H9 (cell line): ENCODE measurements at regions not wholly inside any gene's neighbourhood (a gene's known extent, or its start where the extent isn't known, plus 50 kb on each side); places are given as distances from the start of the nearest gene placed in this dataset.

Experiments
- DNase-seq: peaks from one replicate; pipeline ENCODE4 v3.0.0-alpha.2; 2017
- H2AFZ ChIP-seq: one replicate; pipeline ENCODE4 v1.6.1; 2013; ENCODE audit warnings: mild to moderate bottlenecking, low read length, control low read depth, moderate library complexity
- H2AK5ac ChIP-seq: 2 replicates; pipeline ENCODE4 v1.6.1; 2013; ENCODE audit warnings: low read length, control low read depth, mixed read lengths; ENCODE audit not compliant: insufficient read length
- H2BK120ac ChIP-seq: one replicate; pipeline ENCODE4 v1.6.1; 2013; ENCODE audit warnings: low read depth, mild to moderate bottlenecking, low read length, control low read depth, inconsistent platforms; ENCODE audit not compliant: poor library complexity, severe bottlenecking
- H2BK12ac ChIP-seq: 2 replicates; pipeline ENCODE4 v1.6.1; 2013; ENCODE audit warnings: low read length, control low read depth, mixed read lengths, low read depth; ENCODE audit not compliant: insufficient read length
- H2BK15ac ChIP-seq: 2 replicates; pipeline ENCODE4 v1.6.1; 2013; ENCODE audit warnings: low read depth, low read length, control low read depth
- H2BK20ac ChIP-seq: one replicate; pipeline ENCODE4 v1.6.1; 2013; ENCODE audit warnings: low read depth, mild to moderate bottlenecking, low read length, control low read depth, inconsistent platforms; ENCODE audit not compliant: poor library complexity, severe bottlenecking
- H2BK5ac ChIP-seq: 2 replicates; pipeline ENCODE4 v1.6.1; 2013; ENCODE audit warnings: low read length, control low read depth, mixed read lengths; ENCODE audit not compliant: insufficient read length
- H3K14ac ChIP-seq: 2 replicates; pipeline ENCODE4 v1.6.1; 2013; ENCODE audit warnings: low read length, control low read depth; ENCODE audit not compliant: insufficient read depth
- H3K18ac ChIP-seq: 2 replicates; pipeline ENCODE4 v1.6.1; 2013; ENCODE audit warnings: low read depth, mild to moderate bottlenecking, mixed read lengths, low read length, control low read depth; ENCODE audit not compliant: insufficient read length
- H3K23ac ChIP-seq: 2 replicates; pipeline ENCODE4 v1.6.1; 2013; ENCODE audit warnings: low read length, control low read depth, mixed read lengths, low read depth; ENCODE audit not compliant: insufficient read length
- H3K23me2 ChIP-seq: 2 replicates; pipeline ENCODE4 v1.6.1; 2013; ENCODE audit warnings: low read depth, mild to moderate bottlenecking, mixed read lengths, low read length, control low read depth; ENCODE audit not compliant: insufficient read length, poor library complexity, severe bottlenecking
- H3K27ac ChIP-seq: 2 replicates; pipeline ENCODE4 v1.5.1; 2013; ENCODE audit warnings: low read length, control low read depth, mixed read lengths, low read depth; ENCODE audit not compliant: insufficient read length
- H3K27me3 ChIP-seq: 2 replicates; pipeline ENCODE4 v1.6.1; 2013; ENCODE audit warnings: low read length, control low read depth, inconsistent platforms; ENCODE audit not compliant: insufficient read depth
- H3K4ac ChIP-seq: 2 replicates; pipeline ENCODE4 v1.6.1; 2013; ENCODE audit warnings: low read depth, mild to moderate bottlenecking, control low read depth, inconsistent platforms, low read length, moderate library complexity
- H3K4me1 ChIP-seq: 2 replicates; pipeline ENCODE4 v1.6.1; 2013; ENCODE audit warnings: low read length, control low read depth, inconsistent platforms; ENCODE audit not compliant: insufficient read depth
- H3K4me2 ChIP-seq: 2 replicates; pipeline ENCODE4 v1.6.1; 2013; ENCODE audit warnings: low read length, control low read depth, mixed read lengths; ENCODE audit not compliant: insufficient read length, insufficient read depth
- H3K56ac ChIP-seq: 2 replicates; pipeline ENCODE4 v1.6.1; 2013; ENCODE audit warnings: low read depth, mild to moderate bottlenecking, mixed read lengths, low read length, control low read depth; ENCODE audit not compliant: insufficient read length
- H3K79me1 ChIP-seq: 2 replicates; pipeline ENCODE4 v1.6.1; 2013; ENCODE audit warnings: low read depth, mild to moderate bottlenecking, moderate library complexity, low read length, control low read depth, inconsistent platforms; ENCODE audit not compliant: insufficient read depth, poor library complexity, severe bottlenecking
- H3K79me2 ChIP-seq: 2 replicates; pipeline ENCODE4 v1.6.1; 2013; ENCODE audit warnings: low read length, control low read depth, inconsistent platforms; ENCODE audit not compliant: insufficient read depth
- H3K9ac ChIP-seq: 2 replicates; pipeline ENCODE4 v1.6.1; 2013; ENCODE audit warnings: low read length, control low read depth, mixed read lengths; ENCODE audit not compliant: insufficient read length; ENCODE audit errors: extremely low read depth
- H3K9me3 ChIP-seq: one replicate; pipeline ENCODE4 v1.6.1; 2013; ENCODE audit warnings: low read depth, low read length, inconsistent platforms; ENCODE audit not compliant: control insufficient read depth
- H3T11ph ChIP-seq: one replicate; pipeline ENCODE4 v1.6.1; 2013; ENCODE audit warnings: mild to moderate bottlenecking, low read length, control low read depth, inconsistent platforms
- H4K20me1 ChIP-seq: one replicate; pipeline ENCODE4 v1.6.1; 2013; ENCODE audit not compliant: control insufficient read depth, insufficient read length, insufficient read depth
- H4K5ac ChIP-seq: 2 replicates; pipeline ENCODE4 v1.6.1; 2013; ENCODE audit warnings: low read depth, mild to moderate bottlenecking, mixed read lengths, low read length, control low read depth; ENCODE audit not compliant: insufficient read length
- H4K8ac ChIP-seq: replicated peaks from 2 replicates; pipeline ENCODE4 v1.6.1; 2013; ENCODE audit warnings: low read length, control low read depth, mixed read lengths, low read depth; ENCODE audit not compliant: insufficient read length
- H4K91ac ChIP-seq: 2 replicates; pipeline ENCODE4 v1.6.1; 2013; ENCODE audit warnings: low read depth, mild to moderate bottlenecking, moderate library complexity, mixed read lengths, low read length, control low read depth; ENCODE audit not compliant: insufficient read length
- H3K27ac Mint-ChIP-seq, 3 experiments: 2 replicates in 2 of 3; 3 replicates in 1 of 3; pipeline ENCODE4 v1.8.0; 2020 to 2021; ENCODE audit warnings: mixed read lengths in 3 of 3, mild to moderate bottlenecking in 1 of 3, moderate library complexity in 1 of 3
- H3K27me3 Mint-ChIP-seq: 2 replicates; pipeline ENCODE4 v1.8.0; 2021; ENCODE audit warnings: low read depth, mild to moderate bottlenecking, moderate library complexity, mixed read lengths
- H3K36me3 Mint-ChIP-seq, 3 experiments: 2 replicates in 2 of 3; 3 replicates in 1 of 3; pipeline ENCODE4 v1.8.0; 2020 to 2021; ENCODE audit warnings: low read depth in 3 of 3, mixed read lengths in 3 of 3; ENCODE audit not compliant: insufficient read depth in 1 of 3
- H3K4me1 Mint-ChIP-seq, 2 experiments: 2 replicates each; pipeline ENCODE4 v1.8.0; 2020; ENCODE audit warnings: mixed read lengths in 2 of 2
- H3K4me3 Mint-ChIP-seq, 2 experiments: 2 replicates in 1 of 2; 3 replicates in 1 of 2; pipeline ENCODE4 v1.8.0; 2020 to 2021; ENCODE audit warnings: mild to moderate bottlenecking in 2 of 2, mixed read lengths in 2 of 2, moderate library complexity in 1 of 2
- H3K9me3 Mint-ChIP-seq, 2 experiments: 2 replicates in 1 of 2; 3 replicates in 1 of 2; pipeline ENCODE4 v1.8.0; 2020; ENCODE audit warnings: mild to moderate bottlenecking in 2 of 2, mixed read lengths in 2 of 2, moderate library complexity in 1 of 2
- WGBS: extraction: QIAGEN DNeasy Blood & Tissue Kit; methylation state at CpG from one replicate; pipeline ENCODE4 v1.1.7; 2013; ENCODE audit warnings: missing lambda C conversion rate, low lambda C conversion rate, mixed read lengths; ENCODE audit not compliant: insufficient read length; ENCODE audit errors: extremely low coverage; 5-methylcytosine and 5-hydroxymethylcytosine counted together
- TF ChIP-seq, protein P1 (sequence below): fragments of 200-600 bp; sonication (generic); conservative IDR thresholded peaks from 3 replicates; pipeline ENCODE4 v1.8.0; 2021; ENCODE audit warnings: antibody characterized with exemption, mild to moderate bottlenecking

DNA sequence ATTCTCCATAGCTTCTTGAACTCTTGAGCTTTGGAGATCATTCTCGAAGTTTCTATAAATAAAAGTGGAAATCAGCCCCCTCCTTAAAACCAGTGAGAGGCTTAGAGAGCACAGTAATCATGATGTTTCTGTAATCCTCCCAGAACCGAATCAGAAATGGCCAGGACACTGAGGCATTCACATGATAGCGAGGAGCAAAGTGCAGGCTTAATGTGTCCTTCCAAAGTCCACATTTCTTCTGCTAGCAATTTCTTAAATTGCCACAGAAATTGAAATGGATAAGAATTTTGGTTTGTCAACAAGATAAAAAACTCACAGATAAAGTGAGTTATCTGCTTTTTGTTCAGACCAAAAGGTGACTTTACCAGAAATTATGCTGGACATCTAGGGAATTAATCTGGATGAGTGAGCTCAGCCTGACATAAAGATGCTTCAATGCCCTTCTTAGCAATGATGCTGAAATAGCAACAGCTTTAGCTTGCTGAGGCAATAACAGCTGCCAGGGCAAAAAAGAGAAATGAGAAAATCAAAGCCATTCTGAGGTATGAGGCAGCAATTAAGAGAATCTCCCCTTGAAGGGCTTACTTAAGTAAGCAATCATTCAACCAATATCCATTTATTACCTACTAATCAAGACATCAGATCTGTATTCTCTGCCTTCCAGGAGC, 82.4 kb upstream of the PHLPP1 start:
- Histone ChIP-seq H2AFZ (no peak overlapping the region), H4K20me1 (no peaks in the 10 kb centered on the region), H3T11ph (no peak overlapping the region), H3K4ac (no peak overlapping the region), H3K4me1 (peaks cover 4% of the 10 kb centered on the region; the same call in 1 of the 2 replicates), H2BK5ac (no peak overlapping the region), H3K9me3 (no peaks in the 10 kb centered on the region), H3K4me2 (no peak overlapping the region), H3K18ac (no peak overlapping the region), H3K79me1 (no peaks in the 10 kb centered on the region), H2AK5ac (no peak overlapping the region), H4K5ac (no peak overlapping the region), H3K27ac (no peak overlapping the region), H3K14ac (no peak overlapping the region), H2BK15ac (no peak overlapping the region), H3K27me3 (no peaks in the 10 kb centered on the region), H2BK120ac (no peak overlapping the region), H4K91ac (no peak overlapping the region), H3K79me2 (no peaks in the 10 kb centered on the region), H3K56ac (no peak overlapping the region), H2BK12ac (no peak overlapping the region), H4K8ac (no peak overlapping the region), H3K9ac (no peak overlapping the region), H2BK20ac (no peak overlapping the region), H3K23ac (no peak overlapping the region), H3K23me2 (no peaks in the 10 kb centered on the region)
- H3K27ac Mint-ChIP-seq, result no peak overlapping the region
- no peak overlapping the region for H3K4me3 Mint-ChIP-seq
- TF ChIP-seq, protein P1, sequence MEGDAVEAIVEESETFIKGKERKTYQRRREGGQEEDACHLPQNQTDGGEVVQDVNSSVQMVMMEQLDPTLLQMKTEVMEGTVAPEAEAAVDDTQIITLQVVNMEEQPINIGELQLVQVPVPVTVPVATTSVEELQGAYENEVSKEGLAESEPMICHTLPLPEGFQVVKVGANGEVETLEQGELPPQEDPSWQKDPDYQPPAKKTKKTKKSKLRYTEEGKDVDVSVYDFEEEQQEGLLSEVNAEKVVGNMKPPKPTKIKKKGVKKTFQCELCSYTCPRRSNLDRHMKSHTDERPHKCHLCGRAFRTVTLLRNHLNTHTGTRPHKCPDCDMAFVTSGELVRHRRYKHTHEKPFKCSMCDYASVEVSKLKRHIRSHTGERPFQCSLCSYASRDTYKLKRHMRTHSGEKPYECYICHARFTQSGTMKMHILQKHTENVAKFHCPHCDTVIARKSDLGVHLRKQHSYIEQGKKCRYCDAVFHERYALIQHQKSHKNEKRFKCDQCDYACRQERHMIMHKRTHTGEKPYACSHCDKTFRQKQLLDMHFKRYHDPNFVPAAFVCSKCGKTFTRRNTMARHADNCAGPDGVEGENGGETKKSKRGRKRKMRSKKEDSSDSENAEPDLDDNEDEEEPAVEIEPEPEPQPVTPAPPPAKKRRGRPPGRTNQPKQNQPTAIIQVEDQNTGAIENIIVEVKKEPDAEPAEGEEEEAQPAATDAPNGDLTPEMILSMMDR, result no peak
- H3K36me3 Mint-ChIP-seq, result no peaks in the 10 kb centered on the region
- DNase-seq, result no peak
- no peaks in the 10 kb centered on the region for H3K9me3 Mint-ChIP-seq
- no peaks in the 10 kb centered on the region for H3K27me3 Mint-ChIP-seq
- peaks cover 6 to 10% of the 10 kb centered on the region in 2 experiments for H3K4me1 Mint-ChIP-seq
- WGBS, result no CpG with 5 or more reads among the region's 3 CpGs
